ENCODE measurements at regions not wholly inside any gene's neighbourhood (a gene's known extent, or its start where the extent isn't known, plus 50 kb on each side); places are given as distances from the start of the nearest gene placed in this dataset.
A peak's percentile ranks its signal among the peaks of the same experiment; 100 is the strongest.
"Not testable (repeated sequence)": the region's sequence is repeated elsewhere in the genome, so short reads cannot be mapped to it uniquely, and the experiment has no call there.

DNA sequence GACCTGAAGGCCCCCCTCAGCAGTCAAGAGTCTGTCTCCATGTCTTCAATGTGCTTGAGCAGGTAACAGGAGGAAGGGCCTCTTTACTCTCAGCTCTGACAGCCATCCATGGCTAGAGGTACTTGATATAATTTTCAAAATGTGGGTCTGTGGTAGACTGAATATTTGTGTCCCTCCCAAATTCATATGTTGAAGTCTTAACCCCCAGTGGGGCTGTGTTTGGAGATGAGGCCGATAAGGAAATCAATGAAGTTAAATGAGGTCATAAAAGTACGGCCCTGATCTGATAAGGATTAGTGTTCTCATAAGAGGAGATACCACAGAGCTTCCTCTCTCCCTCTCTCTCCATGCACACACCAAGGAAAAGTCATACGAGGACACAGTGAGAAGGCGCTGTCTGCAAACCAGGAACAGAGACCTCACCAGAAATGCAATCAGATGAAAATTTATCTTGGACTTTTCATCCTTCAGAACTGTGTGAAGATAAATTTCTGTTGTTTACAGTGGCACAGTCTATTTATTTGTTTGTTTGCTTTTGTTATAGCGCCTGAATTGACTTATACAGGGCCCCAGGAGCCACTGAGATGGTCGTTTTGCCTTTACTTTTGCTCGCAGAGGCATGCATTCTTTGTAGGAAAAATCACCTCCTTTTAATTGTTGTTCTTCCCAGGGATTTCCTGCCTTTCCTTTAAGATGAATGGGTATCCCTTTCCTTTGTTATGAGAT, 274.8 kb upstream of the TRIB2 start:
- no peak for TF ChIP-seq JUND (IDR thresholded peaks at IDR 0.05; ENCODE audit: low read depth)
- DNase-seq (ENCODE audit: low read depth in 1 of 2, low spot score in 1 of 2): no peak
- in situ Hi-C loops (cut with HindIII; ENCODE audit: low pct_unique_long_range_greater_than_20kb, low sequenced_read_pairs): no loop called here

- in situ Hi-C loops (cut with HindIII; ENCODE audit: low pct_unique_long_range_greater_than_20kb, low sequenced_read_pairs): no loop called here
- DNase-seq (ENCODE audit: low read depth in 1 of 2, low spot score in 1 of 2): no peak
- no peak for TF ChIP-seq JUND (IDR thresholded peaks at IDR 0.05; ENCODE audit: low read depth)
These were observed 274.3 kb upstream of the TRIB2 start for GRCh38 chr2:12442476-12442847.

DNA sequence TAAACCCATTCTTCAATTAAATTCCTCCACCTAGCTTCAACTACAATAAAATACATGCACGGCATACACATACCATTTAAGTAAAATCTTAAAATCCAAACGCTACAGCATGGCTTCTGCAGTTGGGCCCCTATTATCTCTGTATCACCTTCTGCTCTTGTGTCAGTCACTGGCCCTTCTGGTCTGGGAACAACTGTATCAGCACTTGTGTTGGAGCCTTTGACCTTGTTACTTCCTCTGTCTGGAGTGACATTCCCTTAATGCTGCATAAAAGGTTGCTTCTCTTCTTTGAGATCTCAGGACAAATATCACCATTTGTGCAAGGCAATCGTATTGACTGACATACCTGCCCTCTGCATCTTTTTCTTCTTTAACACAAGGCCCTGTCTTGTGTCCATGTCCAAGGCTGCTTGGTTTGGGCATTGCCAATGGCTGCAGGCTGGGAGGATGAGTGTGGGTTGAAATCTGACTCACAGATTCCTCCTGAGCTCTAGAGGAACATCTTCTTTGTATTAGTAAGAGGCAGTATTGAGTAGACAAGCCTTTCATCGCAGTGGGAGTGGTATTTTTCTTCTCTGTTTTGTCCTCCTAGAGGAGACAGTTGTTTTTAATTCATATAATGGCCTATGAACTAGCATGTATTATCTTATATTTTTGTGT, 267.8 kb upstream of the TRIB2 start:
- TF ChIP-seq JUND (IDR thresholded peaks at IDR 0.05; ENCODE audit: low read depth): no peak
- no peak for DNase-seq (ENCODE audit: low read depth in 1 of 2, low spot score in 1 of 2)
- in situ Hi-C loops (cut with HindIII; ENCODE audit: low pct_unique_long_range_greater_than_20kb, low sequenced_read_pairs): no loop called here

DNA sequence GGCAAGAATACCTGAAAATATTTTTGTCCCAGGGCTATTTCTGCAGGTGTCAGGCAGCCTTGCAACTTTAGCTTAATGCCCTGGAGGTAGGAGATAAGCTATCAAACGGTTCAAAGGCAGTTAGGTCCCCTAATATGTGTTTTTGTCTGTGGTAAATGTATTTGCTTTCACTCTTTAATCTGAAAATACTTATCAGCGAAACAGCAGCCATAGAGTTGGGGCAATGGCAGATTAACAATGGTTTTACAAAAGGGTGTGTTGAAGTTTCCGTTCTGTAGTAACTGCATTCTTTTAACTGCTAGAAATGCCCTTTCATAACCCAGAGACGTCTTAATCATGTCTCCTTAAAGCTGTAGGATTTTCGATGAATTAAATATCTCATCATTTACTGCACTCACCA, 265.0 kb upstream of the TRIB2 start:
- in situ Hi-C loops (cut with HindIII; ENCODE audit: low pct_unique_long_range_greater_than_20kb, low sequenced_read_pairs): no loop called here
- TF ChIP-seq JUND (IDR thresholded peaks at IDR 0.05; ENCODE audit: low read depth): no peak
- no peak for DNase-seq (ENCODE audit: low read depth in 1 of 2, low spot score in 1 of 2)

GRCh38 chr2:12452185-12452584, 264.6 kb upstream of the TRIB2 start:
- DNase-seq (ENCODE audit: low read depth in 1 of 2, low spot score in 1 of 2): no peak
- no peak for TF ChIP-seq JUND (IDR thresholded peaks at IDR 0.05; ENCODE audit: low read depth)
- in situ Hi-C loops (cut with HindIII; ENCODE audit: low pct_unique_long_range_greater_than_20kb, low sequenced_read_pairs): no loop called here

- in situ Hi-C loops (cut with HindIII; ENCODE audit: low pct_unique_long_range_greater_than_20kb, low sequenced_read_pairs): no loop called here
- no peak for TF ChIP-seq JUND (IDR thresholded peaks at IDR 0.05; ENCODE audit: low read depth)
- DNase-seq (ENCODE audit: low read depth in 1 of 2, low spot score in 1 of 2): no peak
These were observed 263.0 kb upstream of the TRIB2 start for GRCh38 chr2:12453731-12454130.

DNA sequence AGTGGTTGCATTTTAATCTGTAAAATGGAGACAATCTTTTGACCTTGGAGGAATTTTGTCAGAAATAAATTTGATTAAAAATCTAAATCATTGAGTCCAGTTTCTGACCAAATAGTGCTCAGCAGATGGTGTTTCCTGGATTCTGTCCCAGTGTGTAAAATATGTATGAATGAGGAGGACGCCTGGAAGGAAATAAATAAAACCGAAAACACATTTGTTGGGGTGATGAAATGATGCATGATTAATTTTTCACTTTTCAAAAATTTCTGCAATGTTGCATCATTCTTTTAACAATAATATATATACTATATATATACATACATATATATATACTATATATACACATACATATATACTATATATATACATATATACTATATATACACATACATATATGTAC, 261.1 kb upstream of the TRIB2 start:
- TF ChIP-seq JUND (IDR thresholded peaks at IDR 0.05; ENCODE audit: low read depth): no peak
- in situ Hi-C loops (cut with HindIII; ENCODE audit: low pct_unique_long_range_greater_than_20kb, low sequenced_read_pairs): no loop called here
- DNase-seq (ENCODE audit: low read depth in 1 of 2, low spot score in 1 of 2): no peak

GRCh38 chr2:12456293-12457106, 260.2 kb upstream of the TRIB2 start:
- peak in 1 of 2 experiments; percentile 7 for DNase-seq (ENCODE audit: low read depth in 1 of 2, low spot score in 1 of 2)
- in situ Hi-C loops (cut with HindIII; ENCODE audit: low pct_unique_long_range_greater_than_20kb, low sequenced_read_pairs): no loop called here
- no peak for TF ChIP-seq JUND (IDR thresholded peaks at IDR 0.05; ENCODE audit: low read depth)

- no peak for TF ChIP-seq JUND (IDR thresholded peaks at IDR 0.05; ENCODE audit: low read depth)
- in situ Hi-C loops (cut with HindIII; ENCODE audit: low pct_unique_long_range_greater_than_20kb, low sequenced_read_pairs): no loop called here
- no peak for DNase-seq (ENCODE audit: low read depth in 1 of 2, low spot score in 1 of 2)
These were observed 258.9 kb upstream of the TRIB2 start for GRCh38 chr2:12457831-12458230.

- TF ChIP-seq JUND (IDR thresholded peaks at IDR 0.05; ENCODE audit: low read depth): no peak
- no peak for DNase-seq (ENCODE audit: low read depth in 1 of 2, low spot score in 1 of 2)
- in situ Hi-C loops (cut with HindIII; ENCODE audit: low pct_unique_long_range_greater_than_20kb, low sequenced_read_pairs): no loop called here
These were observed 253.5 kb upstream of the TRIB2 start for GRCh38 chr2:12463189-12463588.

DNA sequence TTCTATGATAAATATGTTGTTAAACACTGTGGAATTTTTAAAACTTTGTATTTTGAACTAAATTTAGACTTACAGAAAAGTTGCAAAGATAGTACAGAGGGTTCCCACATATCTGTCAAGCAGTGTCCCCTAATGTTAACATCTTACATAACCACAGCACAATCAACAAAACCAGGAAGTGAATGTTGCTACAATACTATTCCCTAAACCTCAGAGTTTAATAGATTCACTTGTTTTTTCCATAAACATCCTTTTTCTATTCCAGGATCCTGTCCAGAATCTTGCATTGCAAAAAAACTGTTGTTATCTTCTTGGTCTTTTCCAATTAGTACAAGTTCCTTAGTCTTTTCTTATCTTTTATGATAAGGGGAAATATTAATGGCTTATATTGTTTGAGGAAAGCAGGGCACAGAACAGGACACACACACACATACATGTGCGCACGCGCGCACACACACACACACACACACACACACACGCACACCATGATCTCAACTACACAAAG, 251.1 kb upstream of the TRIB2 start:
- no peak for TF ChIP-seq JUND (IDR thresholded peaks at IDR 0.05; ENCODE audit: low read depth)
- in situ Hi-C loops (cut with HindIII; ENCODE audit: low pct_unique_long_range_greater_than_20kb, low sequenced_read_pairs): no loop called here
- DNase-seq (ENCODE audit: low read depth in 1 of 2, low spot score in 1 of 2): no peak

DNA sequence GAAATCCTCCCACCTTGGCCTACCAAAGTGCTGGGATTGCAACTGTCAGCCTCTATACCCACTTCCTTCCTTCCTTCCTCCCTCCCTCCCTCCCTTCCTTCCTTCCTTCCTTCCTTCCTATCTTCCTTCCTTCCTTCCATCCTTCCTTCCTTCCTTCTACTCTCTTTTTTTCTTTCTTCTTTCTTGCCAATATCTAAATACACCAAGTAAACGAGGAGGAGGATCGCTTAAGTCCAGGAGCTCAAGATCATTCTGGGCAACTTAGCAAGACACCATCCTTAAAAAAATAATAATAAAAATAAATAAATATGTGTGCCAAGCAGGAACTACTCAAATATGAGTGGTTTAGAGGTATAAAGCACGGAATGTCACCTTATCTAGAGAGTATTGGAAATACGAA, 249.4 kb upstream of the TRIB2 start:
- in situ Hi-C loops (cut with HindIII; ENCODE audit: low pct_unique_long_range_greater_than_20kb, low sequenced_read_pairs): no loop called here
- DNase-seq (ENCODE audit: low read depth in 1 of 2, low spot score in 1 of 2): no peak
- TF ChIP-seq JUND (IDR thresholded peaks at IDR 0.05; ENCODE audit: low read depth): no peak

DNA sequence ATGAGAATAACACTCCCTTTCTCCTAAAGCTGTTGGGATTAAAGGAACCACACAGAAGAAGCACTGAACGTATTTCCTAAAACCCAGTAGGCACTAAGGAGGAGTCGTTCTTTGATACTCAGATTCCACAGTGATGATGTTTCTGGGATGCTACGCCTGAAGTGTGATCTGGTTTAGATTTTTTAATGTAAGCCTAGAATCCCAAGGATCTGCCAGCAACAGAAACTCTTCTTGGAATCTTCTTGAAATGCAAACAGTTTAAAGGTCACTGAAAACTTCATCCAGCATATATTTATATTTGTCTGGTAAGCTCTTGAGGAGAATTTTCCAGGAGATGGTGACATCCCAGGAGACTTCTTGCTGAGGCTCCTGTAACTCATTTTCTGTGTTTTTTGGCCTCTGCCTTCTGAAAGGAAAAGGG, 247.6 kb upstream of the TRIB2 start:
- DNase-seq (ENCODE audit: low read depth in 1 of 2, low spot score in 1 of 2): no peak
- TF ChIP-seq JUND (IDR thresholded peaks at IDR 0.05; ENCODE audit: low read depth): no peak
- in situ Hi-C loops (cut with HindIII; ENCODE audit: low pct_unique_long_range_greater_than_20kb, low sequenced_read_pairs): no loop called here

DNA sequence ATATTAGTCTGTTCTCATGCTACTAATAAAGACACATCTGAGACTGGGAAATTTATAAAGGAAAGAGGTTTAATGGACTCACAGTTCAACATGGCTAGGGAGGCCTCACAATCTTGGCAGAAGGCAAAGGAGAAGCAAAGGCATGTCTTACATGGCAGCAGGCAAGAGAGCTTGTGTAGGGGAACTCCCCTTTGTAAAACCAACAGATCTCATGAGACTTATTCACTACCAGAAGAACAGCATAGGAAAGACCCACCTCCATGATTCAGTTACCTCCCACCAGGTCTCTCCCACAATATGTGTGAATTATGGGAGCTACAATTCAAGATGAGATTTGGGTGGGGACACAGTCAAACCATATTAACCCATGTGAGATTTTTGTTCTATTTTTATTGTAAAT, 244.5 kb upstream of the TRIB2 start:
- in situ Hi-C loops (cut with HindIII; ENCODE audit: low pct_unique_long_range_greater_than_20kb, low sequenced_read_pairs); DNase-seq (ENCODE audit: low read depth in 1 of 2, low spot score in 1 of 2): not testable (repeated sequence)
